Esophagus muscularis mucosa (tissue), 4 donors: ENCODE measurements at regions not wholly inside any gene's neighbourhood (a gene's known extent, or its start where the extent isn't known, plus 50 kb on each side); places are given as distances from the start of the nearest gene placed in this dataset.

Experiments
- DNase-seq: peaks from one replicate; pipeline ENCODE4 v3.0.0-alpha.2; 2017; ENCODE audit errors: extremely low spot score
- H3K27ac ChIP-seq, 4 donors: fragments of 200-600 bp; sonication (generic); replicated peaks in 1 of 4; 1 replicate in 3 of 4; 2 replicates in 1 of 4; pipeline ENCODE4 v1.5.1; 2016 to 2019; ENCODE audit warnings: mild to moderate bottlenecking in 1 of 4
- H3K27me3 ChIP-seq, 4 donors: fragments of 200-600 bp; sonication (generic); one replicate each; pipeline versions ENCODE4 v1.5.1 to v1.6.0; 2016 to 2019
- H3K36me3 ChIP-seq, 4 donors: fragments of 200-600 bp; sonication (generic); one replicate each; pipeline ENCODE4 v1.5.1; 2016 to 2019
- H3K4me1 ChIP-seq, 4 donors: fragments of 200-600 bp; sonication (generic); one replicate each; pipeline ENCODE4 v1.5.1; 2016 to 2019
- H3K4me3 ChIP-seq, 4 donors: fragments of 200-600 bp; sonication (generic); 1 replicate in 2 of 4; 2 replicates in 2 of 4; pipeline ENCODE4 v1.5.1; 2016 to 2019; ENCODE audit warnings: mild to moderate bottlenecking in 4 of 4, moderate library complexity in 1 of 4
- H3K9me3 ChIP-seq, 4 donors: fragments of 200-600 bp; sonication (generic); 1 replicate in 3 of 4; 2 replicates in 1 of 4; pipeline ENCODE4 v1.5.1; 2016 to 2019
- CTCF ChIP-seq, 3 experiments: fragments of 200-600 bp in 2 of 3; fragments of 450-650 bp in 1 of 3; sonication (generic) in 2 of 3; IDR thresholded peaks; one replicate each; pipeline ENCODE4 v1.5.1; 2017 to 2019; ENCODE audit warnings: antibody characterized with exemption in 3 of 3, mild to moderate bottlenecking in 2 of 3, moderate library complexity in 1 of 3
- EP300 ChIP-seq: sonication (generic); formaldehyde crosslinking; IDR thresholded peaks from one replicate; pipeline ENCODE4 v1.6.1; 2017; ENCODE audit warnings: antibody characterized with exemption
- POLR2A ChIP-seq: fragments of 450-650 bp; IDR thresholded peaks from one replicate; pipeline ENCODE4 v1.6.1; 2017; ENCODE audit warnings: antibody characterized with exemption, moderate library complexity, mild to moderate bottlenecking, low read depth
- POLR2AphosphoS5 ChIP-seq, 2 donors: sonication (generic); formaldehyde crosslinking; IDR thresholded peaks; one replicate each; pipeline ENCODE4 v1.6.1; 2017; ENCODE audit warnings: antibody characterized with exemption in 2 of 2
- WGBS: methylation state at CpG from one replicate; pipeline ENCODE4 v1.1.5; 2018; 5-methylcytosine and 5-hydroxymethylcytosine counted together
- intact Hi-C: fragments of 100-400 bp; cut with DNase I; formaldehyde crosslinking; loops from one replicate; pipeline ENCODE4 v1.15.1; 2023

GRCh38 chr11:38867338-38867737 is 2269.3 kb upstream of the RAG2 start:
- WGBS = 63% methylated on average over 3 of the region's 3 CpGs
- H3K4me1 ChIP-seq = no peaks in the 10 kb centered on the region
- H3K27me3 ChIP-seq = no peaks in the 10 kb centered on the region
- H3K27ac ChIP-seq = no peak overlapping the region
- intact Hi-C loops = no loop called here
- H3K9me3 ChIP-seq = peaks cover 0 to 22% (median 10%) of the 10 kb centered on the region in 4 donors
- H3K36me3 ChIP-seq = no peaks in the 10 kb centered on the region
- no peak for TF ChIP-seq POLR2AphosphoS5 (IDR thresholded peaks at IDR 0.05)
- no peak for TF ChIP-seq CTCF (IDR thresholded peaks at IDR 0.05)
- no peak for TF ChIP-seq POLR2A
- no peak for TF ChIP-seq EP300
- H3K4me3 ChIP-seq = no peak overlapping the region
- DNase-seq = no peak

GRCh38 chr11:38865922-38866321 is 2267.9 kb upstream of the RAG2 start:
- Histone ChIP-seq H3K27me3 (no peaks in the 10 kb centered on the region), H3K4me3 (no peak overlapping the region), H3K4me1 (no peaks in the 10 kb centered on the region), H3K27ac (no peak overlapping the region), H3K36me3 (no peaks in the 10 kb centered on the region), H3K9me3 (peaks cover 0 to 22% (median 12%) of the 10 kb centered on the region in 4 donors)
- intact Hi-C loops = no loop called here
- no peak for DNase-seq
- WGBS = 85% methylated on average over 2 of the region's 2 CpGs
- TF ChIP-seq POLR2A = no peak
- no peak for TF ChIP-seq EP300
- no peak for TF ChIP-seq CTCF (IDR thresholded peaks at IDR 0.05)
- TF ChIP-seq POLR2AphosphoS5 (IDR thresholded peaks at IDR 0.05) = no peak

- no peaks in the 10 kb centered on the region for H3K27me3 ChIP-seq
- no peaks in the 10 kb centered on the region for H3K4me1 ChIP-seq
- no peaks in the 10 kb centered on the region for H3K36me3 ChIP-seq
- no peak for TF ChIP-seq CTCF (IDR thresholded peaks at IDR 0.05)
- TF ChIP-seq EP300 = no peak
- no peak for TF ChIP-seq POLR2A
- TF ChIP-seq POLR2AphosphoS5 (IDR thresholded peaks at IDR 0.05) = no peak
- intact Hi-C loops = no loop called here
- H3K4me3 ChIP-seq = no peak overlapping the region
- H3K27ac ChIP-seq = no peak overlapping the region
- no peak for DNase-seq
- peaks cover 0 to 1% (median 0%) of the 10 kb centered on the region in 4 donors for H3K9me3 ChIP-seq
- WGBS = 54% methylated on average over 2 of the region's 2 CpGs
Measured at GRCh38 chr11:38842991-38843390, 2245.0 kb upstream of the RAG2 start.

GRCh38 chr11:38839071-38839470 is 2241.0 kb upstream of the RAG2 start:
- no peak overlapping the region for H3K27ac ChIP-seq
- no peak for TF ChIP-seq CTCF (IDR thresholded peaks at IDR 0.05)
- TF ChIP-seq POLR2A = no peak
- TF ChIP-seq EP300 = no peak
- TF ChIP-seq POLR2AphosphoS5 (IDR thresholded peaks at IDR 0.05) = no peak
- intact Hi-C loops = no loop called here
- WGBS = 77% methylated on average over 3 of the region's 3 CpGs
- no peaks in the 10 kb centered on the region for H3K9me3 ChIP-seq
- no peaks in the 10 kb centered on the region for H3K4me1 ChIP-seq
- no peaks in the 10 kb centered on the region for H3K27me3 ChIP-seq
- no peaks in the 10 kb centered on the region for H3K36me3 ChIP-seq
- H3K4me3 ChIP-seq = no peak overlapping the region
- no peak for DNase-seq

- no peak overlapping the region for H3K4me3 ChIP-seq
- no peak overlapping the region for H3K27ac ChIP-seq
- H3K27me3 ChIP-seq = no peaks in the 10 kb centered on the region
- no peaks in the 10 kb centered on the region for H3K9me3 ChIP-seq
- no peaks in the 10 kb centered on the region for H3K36me3 ChIP-seq
- TF ChIP-seq POLR2AphosphoS5 (IDR thresholded peaks at IDR 0.05) = no peak
- no peak for TF ChIP-seq EP300
- no peak for TF ChIP-seq POLR2A
- no peak for TF ChIP-seq CTCF (IDR thresholded peaks at IDR 0.05)
- H3K4me1 ChIP-seq = no peaks in the 10 kb centered on the region
- WGBS = 72% methylated on average over 4 of the region's 4 CpGs
- DNase-seq = no peak
- intact Hi-C loops = no loop called here
Measured at GRCh38 chr11:38835966-38836365, 2237.9 kb upstream of the RAG2 start.
